ENCODE measurements at regions not wholly inside any gene's neighbourhood (a gene's known extent, or its start where the extent isn't known, plus 50 kb on each side); places are given as distances from the start of the nearest gene placed in this dataset.
A peak's percentile ranks its signal among the peaks of the same experiment; 100 is the strongest.

GRCh38 chr12:125193376-125194152 is 128.3 kb downstream of the AACS start:
- no peak overlapping the region for H3K4me3 ChIP-seq (ENCODE audit: low read depth, low read length)
- peak; percentile 17 for TF ChIP-seq CTCF (conservative IDR thresholded peaks at IDR 0.05; ENCODE audit: low read depth, low read length)
- no peak for DNase-seq (ENCODE audit: low read depth)

DNA sequence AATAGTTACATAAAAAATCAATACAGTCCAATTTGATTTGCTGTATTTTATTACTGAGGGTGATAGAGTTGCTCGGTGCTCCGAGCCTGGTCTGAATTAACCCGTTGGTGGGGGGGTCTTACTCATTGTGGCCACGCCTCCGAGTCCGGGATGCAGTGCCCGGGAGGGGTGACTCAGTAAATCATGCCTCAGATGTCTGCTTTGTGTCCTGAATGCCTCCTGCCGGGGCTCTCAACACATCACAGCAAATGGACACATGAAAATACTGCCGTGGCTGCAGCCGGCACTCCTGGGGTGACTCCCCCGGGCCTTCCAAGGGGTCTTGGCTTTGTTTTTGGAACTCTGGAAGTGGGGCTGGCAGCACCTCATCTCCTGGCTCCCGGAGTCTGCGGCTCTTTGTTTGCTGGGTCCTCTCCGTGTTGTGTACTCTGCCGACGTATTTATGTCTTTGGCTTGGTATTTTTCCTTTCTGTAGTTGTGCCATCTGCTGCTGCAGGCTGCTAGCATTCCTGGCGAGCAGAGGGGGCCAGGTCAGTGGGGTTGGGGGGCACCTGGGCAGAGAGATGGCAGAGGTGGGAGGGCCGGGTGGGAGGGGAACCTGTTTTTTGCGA is 129.0 kb downstream of the AACS start:
- no peak for DNase-seq (ENCODE audit: low read depth)
- TF ChIP-seq CTCF (conservative IDR thresholded peaks at IDR 0.05; ENCODE audit: low read depth, low read length) = no peak
- no peak overlapping the region for H3K4me3 ChIP-seq (ENCODE audit: low read depth, low read length)

GRCh38 chr12:125194987-125195386 is 129.8 kb downstream of the AACS start:
- no peak for TF ChIP-seq CTCF (conservative IDR thresholded peaks at IDR 0.05; ENCODE audit: low read depth, low read length)
- DNase-seq (ENCODE audit: low read depth) = no peak
- H3K4me3 ChIP-seq (ENCODE audit: low read depth, low read length) = no peak overlapping the region

- DNase-seq (ENCODE audit: low read depth) = no peak
- TF ChIP-seq CTCF (conservative IDR thresholded peaks at IDR 0.05; ENCODE audit: low read depth, low read length) = no peak
- no peak overlapping the region for H3K4me3 ChIP-seq (ENCODE audit: low read depth, low read length)
Observed at GRCh38 chr12:125197326-125197725, 132.1 kb downstream of the AACS start.

- TF ChIP-seq CTCF (conservative IDR thresholded peaks at IDR 0.05; ENCODE audit: low read depth, low read length) = no peak
- DNase-seq (ENCODE audit: low read depth) = no peak
- H3K4me3 ChIP-seq (ENCODE audit: low read depth, low read length) = no peak overlapping the region
Observed at GRCh38 chr12:125198652-125199051, 133.4 kb downstream of the AACS start.

- no peak for TF ChIP-seq CTCF (conservative IDR thresholded peaks at IDR 0.05; ENCODE audit: low read depth, low read length)
- no peak overlapping the region for H3K4me3 ChIP-seq (ENCODE audit: low read depth, low read length)
- DNase-seq (ENCODE audit: low read depth) = no peak
Observed at GRCh38 chr12:125201090-125201489, 135.9 kb downstream of the AACS start.

DNA sequence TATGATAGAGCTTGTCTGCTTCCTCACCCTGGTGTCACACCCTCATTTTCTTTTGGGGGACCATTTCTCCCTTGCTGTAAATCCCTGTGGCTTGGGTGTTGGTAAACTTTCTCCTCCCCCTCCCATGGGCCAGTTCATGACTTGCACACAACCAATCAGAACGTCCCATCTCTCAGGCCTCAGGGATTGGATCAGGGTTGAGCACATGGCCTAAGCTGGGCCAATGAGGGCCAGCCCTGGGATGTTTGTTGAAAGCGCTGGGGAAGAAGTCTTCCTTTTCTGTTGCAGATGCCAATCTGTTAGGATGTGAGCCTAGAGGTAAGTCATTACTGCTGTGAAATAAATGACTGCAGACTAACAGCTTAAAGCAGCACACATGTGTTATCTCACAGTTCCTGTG is 136.7 kb downstream of the AACS start:
- no peak for TF ChIP-seq CTCF (conservative IDR thresholded peaks at IDR 0.05; ENCODE audit: low read depth, low read length)
- DNase-seq (ENCODE audit: low read depth) = no peak

More for the DNA sequence above, 136.7 kb downstream of the AACS start:
- H3K4me3 ChIP-seq (ENCODE audit: low read depth, low read length) = no peak overlapping the region
